ENCODE measurements at regions not wholly inside any gene's neighbourhood (a gene's known extent, or its start where the extent isn't known, plus 50 kb on each side); places are given as distances from the start of the nearest gene placed in this dataset.

- no peak for TF ChIP-seq CTCF (IDR thresholded peaks at IDR 0.05 in 4 of 5, conservative IDR thresholded peaks at IDR 0.05 in 1 of 5)
- TF ChIP-seq POLR2A (IDR thresholded peaks at IDR 0.05): no peak
These were observed 114.6 kb downstream of the SOX1 start for GRCh38 chr13:112181336-112182067.
